Heart left ventricle (tissue), 16 donors: ENCODE measurements at regions not wholly inside any gene's neighbourhood (a gene's known extent, or its start where the extent isn't known, plus 50 kb on each side); places are given as distances from the start of the nearest gene placed in this dataset.

Experiments used
- ATAC-seq, 4 donors: fragments of 200-7000 bp; cut with Tn5 transposase; one replicate each; pipeline ENCODE4 v1.9.1; 2020 to 2022; ENCODE audit warnings: moderate library complexity in 4 of 4, mild to moderate bottlenecking in 3 of 4, moderate number of reproducible peaks in 1 of 4
- DNase-seq, 5 donors: peaks; one replicate each; pipeline ENCODE4 v3.0.0-alpha.2; 2020
- H3K27ac ChIP-seq, 12 donors: fragments of 200-600 bp; sonication (generic) in 4 of 12; one replicate each; pipeline versions ENCODE4 v1.5.0 to v1.8.0; 2016 to 2022; ENCODE audit warnings: mild to moderate bottlenecking in 2 of 12
- H3K27me3 ChIP-seq, 9 donors: fragments of 200-600 bp; sonication (generic) in 2 of 9; one replicate each; pipeline versions ENCODE4 v1.5.1 to v1.8.0; 2016 to 2022; ENCODE audit warnings: mild to moderate bottlenecking in 3 of 9
- H3K36me3 ChIP-seq, 9 donors: fragments of 200-600 bp; sonication (generic) in 2 of 9; one replicate each; pipeline versions ENCODE4 v1.5.0 to v1.8.0; 2018 to 2022; ENCODE audit warnings: mild to moderate bottlenecking in 2 of 9
- H3K4me1 ChIP-seq, 12 donors: fragments of 200-600 bp; sonication (generic) in 4 of 12; one replicate each; pipeline versions ENCODE4 v1.5.0 to v1.8.0; 2016 to 2022; ENCODE audit warnings: mild to moderate bottlenecking in 3 of 12
- H3K4me3 ChIP-seq, 12 donors: fragments of 200-600 bp; sonication (generic) in 4 of 12; one replicate each; pipeline versions ENCODE4 v1.5.0 to v1.8.0; 2017 to 2022; ENCODE audit warnings: mild to moderate bottlenecking in 9 of 12, moderate library complexity in 4 of 12
- H3K9me3 ChIP-seq, 12 donors: fragments of 200-600 bp; sonication (generic) in 4 of 12; one replicate each; pipeline versions ENCODE4 v1.5.0 to v1.8.0; 2016 to 2022; ENCODE audit warnings: mild to moderate bottlenecking in 1 of 12
- POLR2A ChIP-seq, 2 donors: fragments of 450-650 bp; IDR thresholded peaks; one replicate each; pipeline ENCODE4 v1.6.1; 2017; ENCODE audit warnings: antibody characterized with exemption in 2 of 2, mild to moderate bottlenecking in 2 of 2, moderate library complexity in 2 of 2
- WGBS, 4 donors: extraction: QIAGEN DNeasy Blood & Tissue Kit in 2 of 4; methylation state at CpG; one replicate each; pipeline versions ENCODE4 v1.1.5 to v1.1.7; 2013 to 2018; 5-methylcytosine and 5-hydroxymethylcytosine counted together
- intact Hi-C, 10 donors: fragments of 100-400 bp; cut with DNase I; formaldehyde crosslinking; loops; one replicate each; pipeline versions ENCODE4 v1.11.1 to v1.14.2; 2022
- TF ChIP-seq, protein P1 (sequence below), 12 donors: fragments of 200-600 bp; sonication (generic) in 4 of 12; IDR thresholded peaks; one replicate each; pipeline versions ENCODE4 v1.5.0 to v1.8.0; 2018 to 2022; ENCODE audit warnings: antibody characterized with exemption in 12 of 12, mild to moderate bottlenecking in 5 of 12
- donor health status: ischemic (EF 13 %, LVEDD 7.1; RV severe dilation, severe dysfunction).
- donor health status: healthy with polysubstance abuse.
- donor health status: DM: no; HTN: yes; CAD: no.
- donor health status: DM: no; HTN: no; CAD: no.
- donor health status: ischemic (EF 25% LVEDD 6.9; RV normal size, moderate dysfunction).
- donor health status: ischemic (EF 25% LVEDD 5.7; RV mildly dilated, moderate dysfunction).
- donor health status: healthy.
- donor health status: DM: yes; HTN: yes; CAD: no.
- donor health status: ischemic (EF 35%, LVEDD 5.7; RV mildly dilated, moderate dysfunction).
- donor health status: nonischemic (EF 11% LVEDD 7.7; RV severe dilation, severe dysfunction).
- donor health status: DM: yes; HTN: yes; CAD: no.
- donor health status: PGD.
- donor health status: ischemic (EF 29% LVEDD 5.4; RV normal size, mild dysfunction).
- donor health status: nonischemic (EF 23%, LVEDD 6.1; RV moderate dilation, normal function).

DNA sequence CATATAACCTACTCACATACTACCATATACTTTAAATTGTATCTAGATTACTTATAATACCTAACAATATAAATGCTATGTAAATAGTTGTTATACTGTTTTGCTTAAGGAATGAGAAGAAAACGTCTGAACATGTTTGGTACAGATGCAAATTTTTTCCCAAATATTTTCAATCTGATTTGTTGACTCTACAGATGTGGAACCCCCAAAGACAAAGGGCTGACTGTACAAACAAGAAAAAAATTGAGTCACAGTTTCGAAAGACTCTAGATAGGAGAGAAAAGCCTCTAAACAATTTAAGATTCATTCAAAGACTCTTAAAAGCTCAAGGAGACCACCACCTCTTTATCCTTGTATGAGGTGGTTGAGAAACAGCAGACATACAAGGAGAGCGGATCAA lies 142.8 kb downstream of the SLC7A11 start:
- 70 to 81% (median 79%) methylated on average over 3 of the region's 3 CpGs for WGBS, 4 donors
- DNase-seq: no peak
- TF ChIP-seq POLR2A (IDR thresholded peaks at IDR 0.05): no peak
- TF ChIP-seq, protein P1, sequence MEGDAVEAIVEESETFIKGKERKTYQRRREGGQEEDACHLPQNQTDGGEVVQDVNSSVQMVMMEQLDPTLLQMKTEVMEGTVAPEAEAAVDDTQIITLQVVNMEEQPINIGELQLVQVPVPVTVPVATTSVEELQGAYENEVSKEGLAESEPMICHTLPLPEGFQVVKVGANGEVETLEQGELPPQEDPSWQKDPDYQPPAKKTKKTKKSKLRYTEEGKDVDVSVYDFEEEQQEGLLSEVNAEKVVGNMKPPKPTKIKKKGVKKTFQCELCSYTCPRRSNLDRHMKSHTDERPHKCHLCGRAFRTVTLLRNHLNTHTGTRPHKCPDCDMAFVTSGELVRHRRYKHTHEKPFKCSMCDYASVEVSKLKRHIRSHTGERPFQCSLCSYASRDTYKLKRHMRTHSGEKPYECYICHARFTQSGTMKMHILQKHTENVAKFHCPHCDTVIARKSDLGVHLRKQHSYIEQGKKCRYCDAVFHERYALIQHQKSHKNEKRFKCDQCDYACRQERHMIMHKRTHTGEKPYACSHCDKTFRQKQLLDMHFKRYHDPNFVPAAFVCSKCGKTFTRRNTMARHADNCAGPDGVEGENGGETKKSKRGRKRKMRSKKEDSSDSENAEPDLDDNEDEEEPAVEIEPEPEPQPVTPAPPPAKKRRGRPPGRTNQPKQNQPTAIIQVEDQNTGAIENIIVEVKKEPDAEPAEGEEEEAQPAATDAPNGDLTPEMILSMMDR (IDR thresholded peaks at IDR 0.05): no peak
- Histone ChIP-seq H3K9me3 (no peaks in the 10 kb centered on the region), H3K36me3 (no peaks in the 10 kb centered on the region), H3K27ac (no peak overlapping the region), H3K4me1 (no peaks in the 10 kb centered on the region), H3K4me3 (no peak overlapping the region), H3K27me3 (no peaks in the 10 kb centered on the region)
- intact Hi-C loops: loop anchor here in 5 of 10 donors (10.0 kb wide), 4 partner anchors 65 to 975 kb away; no protein-coding TSS in a partner anchor
- no peak for ATAC-seq

DNA sequence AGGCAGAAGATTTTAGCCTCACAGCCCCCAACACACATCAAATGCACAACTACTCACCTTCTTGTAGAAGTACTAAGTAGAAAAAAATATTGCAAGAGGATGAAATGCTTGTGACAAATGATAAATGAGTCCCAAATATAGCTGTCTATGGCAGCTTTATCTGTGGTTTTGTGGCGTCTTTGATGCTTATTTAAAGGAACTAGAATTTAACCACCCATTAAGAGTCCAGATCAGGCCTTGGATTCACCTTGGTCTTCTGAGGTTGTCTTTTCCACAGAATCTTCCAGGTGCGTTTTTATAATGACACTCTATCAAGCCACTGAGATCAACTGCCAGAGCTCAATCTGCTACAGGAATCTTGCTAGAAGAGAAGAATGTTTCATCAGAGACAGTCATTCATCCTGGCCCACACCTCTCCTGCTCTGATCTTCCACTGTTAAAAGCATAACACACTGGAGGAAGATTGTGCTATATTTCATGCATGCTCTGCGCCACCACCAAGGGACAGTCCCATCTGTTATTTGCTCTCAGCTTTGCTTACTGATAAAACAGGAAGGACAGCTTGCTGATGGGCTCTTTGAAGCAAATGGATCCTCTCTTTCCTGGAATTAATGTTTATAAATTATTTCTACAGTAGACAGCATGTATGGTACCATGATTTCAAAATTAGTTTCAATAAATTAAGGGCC lies 144.1 kb downstream of the SLC7A11 start:
- no peak for ATAC-seq
- intact Hi-C loops: loop anchor here in 5 of 10 donors (10.0 kb wide), 4 partner anchors 63 to 973 kb away; no protein-coding TSS in a partner anchor

DNA sequence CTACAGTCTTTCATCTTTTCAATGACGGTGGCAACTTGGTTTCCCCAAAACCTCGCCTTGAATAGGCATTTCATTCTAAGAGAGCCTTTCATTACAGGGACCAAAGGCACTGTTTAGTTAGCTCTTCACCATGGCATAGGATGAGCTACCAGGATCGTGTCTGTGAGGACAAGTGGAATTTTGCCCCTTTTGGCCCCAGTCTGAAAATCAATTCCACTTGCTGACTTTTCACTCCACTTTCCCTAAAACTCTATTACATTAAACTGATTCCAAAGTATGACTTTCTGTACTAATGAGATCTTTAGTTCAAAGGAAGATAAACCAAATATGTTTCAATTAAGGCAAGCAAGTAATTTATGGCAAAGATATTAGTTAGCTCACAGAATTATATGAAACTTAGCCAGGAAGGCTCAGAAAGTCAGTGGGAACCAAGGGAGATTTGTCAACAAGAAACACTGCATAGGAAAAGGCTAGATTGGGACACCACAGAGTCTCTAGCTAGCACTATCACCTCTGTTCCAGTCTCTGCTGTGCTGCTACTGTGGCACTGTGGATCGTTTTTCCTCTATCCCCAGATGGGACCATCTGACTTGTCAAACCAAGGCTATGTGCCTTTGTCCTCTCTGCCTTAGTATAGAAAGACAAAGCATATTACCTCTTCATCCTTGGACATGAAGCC lies 145.6 kb downstream of the SLC7A11 start:
- WGBS, 4 donors: 74 to 84% (median 80%) methylated on average over 4 of the region's 4 CpGs
- no peak for TF ChIP-seq POLR2A (IDR thresholded peaks at IDR 0.05)
- TF ChIP-seq, protein P1 (IDR thresholded peaks at IDR 0.05): no peak
- intact Hi-C loops: loop anchor here in 5 of 10 donors (10.0 kb wide), 4 partner anchors 62 to 972 kb away; no protein-coding TSS in a partner anchor
- ATAC-seq: no peak
- DNase-seq: no peak
- Histone ChIP-seq H3K36me3 (no peaks in the 10 kb centered on the region), H3K4me1 (no peaks in the 10 kb centered on the region), H3K9me3 (no peaks in the 10 kb centered on the region), H3K4me3 (no peak overlapping the region), H3K27me3 (no peaks in the 10 kb centered on the region), H3K27ac (no peak overlapping the region)

More for the DNA sequence above, 144.1 kb downstream of the SLC7A11 start:
- Histone ChIP-seq H3K4me1 (no peaks in the 10 kb centered on the region), H3K27ac (no peak overlapping the region), H3K4me3 (no peak overlapping the region), H3K9me3 (no peaks in the 10 kb centered on the region), H3K36me3 (no peaks in the 10 kb centered on the region), H3K27me3 (no peaks in the 10 kb centered on the region)
- TF ChIP-seq POLR2A (IDR thresholded peaks at IDR 0.05): no peak
- TF ChIP-seq, protein P1 (IDR thresholded peaks at IDR 0.05): no peak
- WGBS, 4 donors: 66 to 77% (median 70%) methylated on average over 3 of the region's 3 CpGs
- no peak for DNase-seq

DNA sequence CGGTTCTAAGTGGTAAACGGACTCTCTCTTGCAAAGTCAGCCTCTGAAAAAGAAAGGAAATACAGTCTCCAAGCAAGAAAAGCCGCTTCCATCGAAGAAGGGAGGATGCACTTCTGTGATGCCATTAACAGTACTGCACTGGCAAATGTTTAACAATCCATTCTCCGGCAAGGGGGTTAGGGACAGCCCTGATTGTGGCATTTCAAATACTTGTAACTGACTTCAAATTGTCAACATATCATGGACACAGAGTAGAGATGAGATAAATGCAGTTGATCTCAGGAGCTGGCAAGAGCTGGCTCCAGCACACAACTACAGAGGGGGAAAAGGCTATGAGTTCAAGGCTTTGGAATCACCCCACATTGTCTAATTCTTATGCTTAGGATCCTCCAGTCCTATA lies 146.8 kb downstream of the SLC7A11 start:
- no peak for TF ChIP-seq POLR2A (IDR thresholded peaks at IDR 0.05)
- TF ChIP-seq, protein P1 (IDR thresholded peaks at IDR 0.05): no peak
- ATAC-seq: no peak
- Histone ChIP-seq H3K9me3 (no peaks in the 10 kb centered on the region), H3K27ac (no peak overlapping the region), H3K4me3 (no peak overlapping the region), H3K4me1 (peaks cover 0 to 7% (median 0%) of the 10 kb centered on the region in 12 donors), H3K36me3 (no peaks in the 10 kb centered on the region), H3K27me3 (no peaks in the 10 kb centered on the region)
- 59 to 68% (median 66%) methylated on average over 5 of the region's 5 CpGs for WGBS, 4 donors
- intact Hi-C loops: loop anchor here in 5 of 10 donors (10.0 kb wide), 4 partner anchors 61 to 971 kb away; no protein-coding TSS in a partner anchor
- DNase-seq: no peak
